Non-pigmented ciliary epithelial cell (primary cell): ENCODE measurements at regions not wholly inside any gene's neighbourhood (a gene's known extent, or its start where the extent isn't known, plus 50 kb on each side); places are given as distances from the start of the nearest gene placed in this dataset.
A peak's percentile ranks its signal among the peaks of the same experiment; 100 is the strongest.

Source experiments
- DNase-seq: peaks from one replicate; pipeline ENCODE4 v3.0.0-alpha.2; 2010; ENCODE audit warnings: low read depth

DNA sequence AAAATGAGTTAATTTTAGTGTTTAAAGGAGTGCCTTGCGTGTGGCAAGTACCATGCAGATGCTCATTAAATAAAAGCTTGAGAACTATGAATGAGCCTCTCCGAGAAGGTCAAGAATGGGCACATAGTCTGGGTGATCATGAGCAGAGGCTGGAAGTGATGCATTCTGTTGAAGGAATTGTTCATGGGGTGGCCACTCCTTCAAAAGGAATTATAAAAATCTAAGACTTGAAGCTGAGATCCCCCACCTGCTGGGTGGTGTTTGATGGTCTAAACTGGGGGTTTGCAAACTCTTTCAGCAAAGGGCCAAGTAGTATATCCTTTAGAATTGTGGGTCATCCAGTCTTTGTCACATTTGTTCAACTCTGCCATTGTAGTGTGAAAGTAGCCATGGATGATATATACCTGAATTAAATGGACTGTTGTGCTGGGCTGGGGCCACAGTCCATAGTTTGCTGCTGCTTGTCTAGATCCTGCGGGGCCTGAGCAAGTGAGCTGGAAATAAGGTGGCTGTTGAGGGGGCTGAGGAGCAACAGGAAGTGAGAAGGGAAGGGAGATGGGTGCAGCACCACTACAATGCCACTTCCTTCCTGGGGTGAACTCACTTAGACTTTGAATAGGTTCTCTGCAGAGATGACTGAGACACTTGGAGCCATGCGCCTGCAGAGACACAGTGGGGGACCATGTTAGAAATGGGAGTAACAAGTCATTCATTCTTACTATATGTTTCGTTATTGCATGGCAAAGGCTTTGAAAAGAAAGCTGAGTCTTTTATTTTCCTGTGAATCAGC is 179.0 kb downstream of the SNX19 start:
- DNase-seq, result no peak

DNA sequence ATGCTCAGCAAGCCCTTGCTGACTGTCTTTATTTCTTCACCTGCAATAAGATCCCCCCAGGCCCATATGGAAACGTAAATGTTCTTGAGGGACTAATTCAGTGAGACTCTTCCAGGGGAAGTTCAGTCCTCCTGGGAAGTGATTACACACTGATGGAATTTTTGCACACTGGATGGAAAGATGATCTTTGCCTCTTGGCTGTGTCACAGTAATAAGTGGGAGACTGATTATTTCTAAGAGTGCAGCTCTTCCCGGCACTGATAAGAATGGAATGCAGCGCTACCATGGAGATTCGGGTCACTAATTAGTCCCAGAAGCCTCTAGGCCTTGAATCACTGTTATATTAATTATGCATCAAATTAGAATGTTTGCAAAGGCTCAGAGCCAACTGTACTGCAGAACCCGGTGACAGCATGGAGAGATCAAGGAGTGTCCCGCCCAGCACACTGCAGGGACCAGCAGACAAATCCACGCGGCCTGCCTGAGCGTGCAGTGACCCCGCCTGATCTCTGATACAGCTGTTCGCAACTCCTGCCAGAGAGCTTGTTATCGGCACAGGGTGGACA is 178.3 kb downstream of the SNX19 start:
- DNase-seq, result peak; percentile 49

DNA sequence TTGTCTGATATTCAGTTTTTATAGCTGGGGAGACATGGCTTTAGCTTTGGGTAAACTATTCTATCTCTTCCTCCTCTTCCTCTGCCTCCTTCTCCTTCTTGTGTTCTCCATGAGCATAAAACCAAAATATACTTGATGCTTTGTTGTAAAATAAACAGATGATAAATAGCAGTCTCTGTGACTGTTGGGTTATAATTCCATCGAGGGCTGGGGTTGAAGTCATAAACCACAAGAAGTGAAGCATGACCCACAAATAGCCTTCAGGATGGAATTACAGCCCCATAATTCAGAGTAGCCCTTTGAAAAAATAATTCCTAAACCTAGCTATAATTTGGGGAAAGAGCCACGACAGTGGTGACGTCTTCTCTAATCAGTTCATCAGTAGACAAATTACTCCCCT is 177.7 kb downstream of the SNX19 start:
- no peak for DNase-seq

DNA sequence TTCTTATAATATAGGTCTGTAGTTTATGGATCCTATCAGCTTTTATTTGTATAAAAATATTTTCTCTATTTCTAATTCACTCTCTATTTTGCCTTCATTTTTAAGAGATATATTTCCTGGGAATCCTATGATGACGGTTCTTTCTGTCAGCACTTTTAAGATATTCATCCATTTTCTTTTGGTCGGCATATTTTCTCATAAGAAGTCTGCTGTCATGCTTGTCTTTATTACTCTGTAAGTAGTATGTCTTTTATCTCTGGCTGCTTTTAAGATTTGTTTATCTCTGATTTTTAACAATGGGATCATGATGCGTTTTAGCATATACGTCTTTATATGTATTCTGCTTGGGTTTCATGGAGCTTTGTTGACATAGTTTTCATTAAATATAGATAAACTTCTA is 175.5 kb downstream of the SNX19 start:
- DNase-seq, result no peak

DNA sequence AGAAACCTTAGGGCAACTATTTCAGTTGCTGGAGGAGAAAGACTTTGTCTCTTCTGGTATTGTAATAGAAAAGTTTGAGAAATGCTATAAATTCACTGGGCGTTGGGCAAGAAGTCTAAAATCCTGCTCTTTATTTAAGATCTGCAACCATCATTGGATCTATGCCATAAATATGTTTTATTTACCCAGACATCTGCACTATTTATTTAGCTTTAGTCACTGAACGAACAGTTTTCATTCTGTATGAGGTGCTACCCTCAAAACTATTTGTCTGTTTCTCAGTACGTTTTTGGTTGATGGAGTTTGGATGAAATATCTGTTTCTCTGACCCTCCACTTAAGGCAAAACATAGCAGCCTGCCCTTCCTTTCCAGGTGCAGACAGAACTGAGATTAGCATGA is 171.5 kb downstream of the SNX19 start:
- no peak for DNase-seq

DNA sequence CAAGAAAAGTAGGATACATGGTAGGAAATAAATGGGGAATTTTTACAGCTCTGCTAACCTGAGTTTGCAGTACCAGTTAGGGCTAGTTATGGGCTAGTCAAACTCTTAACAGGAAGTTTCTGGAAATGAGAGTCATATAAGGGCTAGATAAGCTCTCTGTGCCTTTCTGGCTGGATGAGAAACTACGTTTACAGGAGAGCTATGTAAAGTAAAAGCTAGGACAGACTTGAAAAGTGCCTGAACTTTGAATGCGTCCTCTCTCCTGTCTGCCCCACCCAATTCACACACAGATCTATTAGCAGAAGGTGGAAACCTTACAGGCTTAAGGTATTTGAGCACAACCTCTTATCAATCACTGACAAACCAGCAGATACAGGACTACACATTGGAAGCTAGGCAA is 167.1 kb downstream of the SNX19 start:
- no peak for DNase-seq

DNA sequence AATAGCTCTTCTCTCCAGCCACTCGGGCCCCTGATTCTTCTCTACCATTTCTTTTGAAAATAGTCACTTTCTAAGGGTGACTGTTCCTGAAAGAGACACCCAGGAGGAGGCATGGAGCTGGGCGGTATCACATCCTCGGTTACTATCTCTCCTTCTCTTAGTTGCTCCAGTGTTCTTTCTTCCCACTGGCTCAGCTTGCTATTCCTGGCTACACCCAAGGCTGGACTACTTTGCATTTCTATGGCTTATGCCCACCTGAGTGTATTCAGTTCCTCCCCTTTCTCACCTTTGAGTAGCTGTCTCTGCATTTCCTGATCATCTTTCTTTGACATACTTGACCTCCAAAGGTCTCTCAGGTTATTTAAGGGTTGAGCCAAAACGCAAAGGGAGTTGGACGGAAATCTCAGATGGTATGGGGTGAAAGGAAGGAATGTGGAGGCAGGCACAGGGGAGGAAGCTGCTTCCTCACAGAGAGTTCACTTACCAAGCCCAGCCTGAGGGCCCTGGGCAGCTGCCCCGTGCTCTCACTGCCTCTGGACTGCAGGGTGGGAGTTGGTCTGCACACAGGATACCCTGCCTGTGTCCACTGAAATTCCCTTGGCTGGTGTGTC is 155.7 kb downstream of the SNX19 start:
- no peak for DNase-seq

DNA sequence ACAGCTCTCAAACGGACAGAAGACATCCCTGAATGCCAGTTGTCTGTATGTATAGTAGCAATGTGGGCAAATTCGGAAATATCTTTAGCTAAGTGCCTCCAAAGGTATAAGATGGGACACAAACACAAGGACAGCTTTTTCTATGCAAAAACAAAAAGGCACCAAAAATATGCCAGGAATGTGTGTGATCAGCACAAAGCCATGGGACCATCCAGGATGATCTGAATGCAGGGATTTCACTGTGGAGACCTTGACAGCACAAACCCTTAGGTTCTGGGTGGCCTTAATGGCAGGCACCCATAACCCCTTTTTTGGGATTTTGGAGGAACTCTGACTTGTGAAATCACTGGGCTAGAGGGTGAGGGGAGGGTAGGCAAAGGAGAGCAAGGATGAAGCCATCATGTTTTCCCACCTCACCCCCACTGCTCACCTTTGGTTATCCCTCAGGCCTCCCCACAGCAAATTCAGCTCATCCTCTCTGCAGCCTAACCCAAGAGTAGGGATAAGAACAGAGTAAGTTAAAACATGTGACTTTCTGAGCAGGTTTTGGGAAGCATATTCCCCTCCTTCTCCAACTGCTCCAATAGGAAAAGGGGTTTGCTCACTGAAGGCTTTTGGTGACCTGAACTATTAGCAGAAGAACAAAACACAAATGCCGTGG is 154.6 kb downstream of the SNX19 start:
- no peak for DNase-seq

DNA sequence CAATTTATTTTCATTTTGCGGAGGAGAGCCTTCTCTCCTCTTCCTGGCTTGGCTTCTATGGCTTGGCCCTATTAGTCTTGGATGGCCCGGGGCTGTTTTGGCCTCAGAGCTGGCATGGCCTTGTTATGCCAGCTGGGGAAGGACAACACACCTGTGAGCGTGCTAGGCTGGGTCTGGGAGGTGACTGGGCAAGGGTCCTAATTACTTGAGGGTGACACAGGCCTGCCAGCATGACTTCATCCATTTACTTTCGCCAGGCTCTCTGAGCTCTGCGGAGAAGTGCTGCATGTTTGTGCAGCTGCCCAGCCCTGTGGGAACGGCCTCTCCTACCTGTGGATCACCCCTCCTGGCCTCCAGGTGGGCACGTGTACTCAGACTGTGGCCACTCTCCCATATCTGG is 153.6 kb downstream of the SNX19 start:
- DNase-seq, result no peak

DNA sequence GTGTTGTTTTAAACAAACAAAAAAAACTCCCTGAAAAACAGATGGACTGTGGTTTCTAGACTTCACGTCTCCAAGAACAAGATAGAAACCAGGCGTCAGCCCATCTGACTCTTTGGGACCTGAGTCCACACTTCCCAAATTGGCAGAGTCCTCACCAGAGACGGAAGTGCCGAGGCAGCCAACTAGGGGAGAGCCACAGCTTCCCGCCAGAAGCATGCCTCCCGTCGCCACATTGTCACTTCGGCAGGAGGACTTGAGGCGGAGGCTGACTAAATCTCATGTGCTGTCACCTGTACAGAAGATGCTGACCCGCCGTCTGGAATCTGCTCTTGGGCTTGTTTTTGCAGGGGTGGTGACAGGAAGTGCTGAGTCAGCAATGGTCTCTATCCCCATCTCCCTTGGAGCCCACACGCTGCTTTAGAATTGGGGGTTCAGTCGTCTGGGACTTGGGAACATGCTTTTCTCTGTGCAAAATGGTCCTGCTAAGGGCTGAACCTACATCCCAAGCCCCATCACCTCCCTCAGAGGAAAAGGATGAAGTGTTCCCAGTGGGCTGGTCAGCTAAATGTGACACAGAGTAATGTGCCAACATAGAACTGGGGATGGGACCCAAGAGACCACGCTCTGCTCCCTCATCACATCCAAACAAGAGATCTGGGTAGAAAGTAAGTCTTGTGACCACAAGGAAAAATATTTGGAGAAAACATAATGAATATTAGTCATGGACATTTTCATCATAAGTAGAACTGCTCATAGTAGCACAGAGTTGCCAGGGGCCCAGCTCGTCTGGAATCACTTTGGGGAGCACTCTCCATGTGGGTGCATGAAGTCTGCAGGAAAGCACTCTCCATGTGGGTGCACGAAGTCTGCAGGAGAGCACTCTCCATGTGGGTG is 152.9 kb downstream of the SNX19 start:
- no peak for DNase-seq

DNA sequence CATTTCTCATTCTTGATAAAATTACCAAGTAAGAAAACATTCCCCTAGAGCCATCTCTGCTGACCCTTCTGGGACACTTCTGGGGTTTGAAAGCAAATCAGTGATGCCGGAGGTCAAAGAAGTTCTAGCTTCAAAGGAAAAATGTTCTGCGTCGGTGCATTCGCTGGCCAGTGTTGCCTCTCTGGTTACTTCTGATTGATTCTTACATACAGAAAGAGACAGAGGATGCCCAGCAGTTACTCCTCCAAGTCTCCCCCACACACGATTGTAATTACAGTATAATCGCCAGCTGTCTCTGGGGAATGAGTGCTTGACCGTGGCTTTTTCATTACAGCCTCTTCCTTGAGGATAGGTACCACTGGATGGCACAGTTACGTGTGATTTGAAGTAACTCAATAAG is 150.9 kb downstream of the SNX19 start:
- DNase-seq, result no peak

DNA sequence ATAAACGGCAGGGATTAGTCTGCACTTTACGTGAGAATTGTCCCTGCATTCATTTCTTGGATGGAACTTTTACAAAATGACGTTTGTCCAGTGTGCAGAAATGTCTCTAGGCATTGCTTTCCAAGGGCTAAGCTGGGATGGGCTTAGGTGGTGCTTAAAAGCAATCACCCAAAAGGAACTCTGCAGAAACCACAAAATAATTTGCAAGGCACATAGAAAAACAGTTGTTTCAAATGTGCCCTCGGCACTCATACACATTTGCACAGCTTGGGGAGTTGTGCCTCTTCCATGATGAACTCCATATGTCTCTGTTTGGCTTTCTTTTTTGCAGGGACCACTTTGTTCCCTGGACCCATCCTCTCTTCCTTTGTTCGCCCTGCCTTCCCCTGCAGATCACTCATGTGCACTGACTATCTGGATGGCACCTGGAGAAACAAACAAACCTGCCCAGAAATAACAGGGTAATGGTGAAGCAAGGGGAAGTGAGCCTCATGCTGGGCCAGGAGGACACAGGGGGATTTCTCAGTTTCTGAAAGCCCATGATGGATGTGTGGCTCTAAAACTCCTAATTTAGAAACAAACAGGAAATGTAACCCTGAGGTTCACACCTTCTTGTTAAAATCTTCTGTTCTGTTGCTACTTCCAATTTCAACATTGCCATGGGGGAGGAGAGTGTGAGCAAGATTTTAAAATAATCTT is 150.2 kb downstream of the SNX19 start:
- no peak for DNase-seq

DNA sequence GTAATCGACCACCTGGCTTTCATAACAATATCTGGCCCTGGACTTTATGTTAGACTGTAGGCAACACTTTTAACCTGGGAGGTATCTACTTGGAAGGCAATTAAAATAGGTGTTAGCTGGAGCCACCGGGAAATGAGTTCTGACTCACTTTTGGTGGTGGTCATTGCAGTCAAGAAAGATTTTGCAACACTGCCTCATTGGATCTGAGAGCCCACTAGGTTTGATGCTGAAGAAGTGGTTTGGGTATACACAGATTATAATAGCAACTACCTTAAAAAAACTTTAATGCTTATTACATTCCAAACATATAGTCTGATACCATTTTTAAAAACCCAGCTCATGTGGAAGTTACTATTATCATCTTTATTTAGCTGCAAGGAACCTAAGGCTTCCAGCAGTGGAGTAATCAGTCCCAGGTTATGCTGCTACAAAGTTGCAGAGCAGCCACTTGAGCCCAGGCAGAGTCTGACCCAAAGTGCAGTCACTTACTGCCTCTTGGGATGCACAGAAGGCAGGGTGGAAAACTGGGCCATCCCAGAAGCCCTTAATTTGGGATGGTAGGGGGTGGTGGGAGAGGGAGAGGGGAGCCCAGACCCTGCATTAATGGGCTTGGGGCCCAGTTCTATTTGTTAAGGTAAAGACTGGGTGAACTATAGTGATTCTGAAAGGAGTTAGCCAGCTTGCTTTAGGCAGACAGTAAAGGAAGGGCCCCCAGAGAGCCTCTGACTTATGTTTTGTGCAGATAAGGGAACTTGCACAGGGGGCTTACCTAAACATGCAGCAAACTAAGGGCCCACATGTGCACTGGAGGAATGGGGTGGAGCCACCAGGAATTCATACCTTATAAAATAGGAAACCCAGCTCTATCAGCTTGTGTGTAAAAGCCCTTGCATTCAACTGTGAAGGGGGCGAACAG is 149.4 kb downstream of the SNX19 start:
- no peak for DNase-seq

DNA sequence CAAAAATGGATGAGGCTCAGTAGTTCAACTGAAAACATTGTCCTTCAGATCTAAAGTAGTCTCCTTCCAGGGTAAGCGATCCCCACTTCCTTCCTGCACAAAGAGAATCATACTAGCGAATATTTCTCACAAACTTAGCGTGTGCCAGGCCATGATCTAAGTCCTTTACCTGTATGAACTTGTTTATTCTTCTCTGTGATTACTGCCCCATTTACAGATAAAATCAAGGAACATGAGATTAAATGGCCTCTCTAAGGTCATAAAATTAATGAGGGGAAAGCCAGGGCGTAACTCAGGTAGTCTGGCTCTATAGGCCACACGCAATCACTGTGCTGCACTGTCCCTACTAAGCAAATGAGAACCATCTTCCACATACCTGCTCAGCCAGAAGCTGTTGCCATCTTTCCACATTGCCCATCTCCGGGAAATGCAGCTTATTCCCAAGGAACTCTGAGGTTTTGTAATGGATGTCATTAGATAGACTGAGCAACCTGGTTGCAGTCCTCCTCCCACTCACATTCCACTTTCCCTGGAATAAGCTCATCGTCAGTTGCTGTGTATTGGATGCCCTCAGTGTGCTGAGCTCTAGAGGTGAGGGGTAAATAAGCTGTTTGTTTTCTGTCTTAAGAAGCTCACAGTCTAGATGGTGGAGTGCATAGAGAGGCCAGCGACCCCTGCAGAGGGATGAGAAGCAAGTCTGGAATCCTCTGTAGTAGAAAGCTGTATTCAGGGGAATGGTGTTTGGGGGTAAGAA is 146.3 kb downstream of the SNX19 start:
- DNase-seq, result no peak

DNA sequence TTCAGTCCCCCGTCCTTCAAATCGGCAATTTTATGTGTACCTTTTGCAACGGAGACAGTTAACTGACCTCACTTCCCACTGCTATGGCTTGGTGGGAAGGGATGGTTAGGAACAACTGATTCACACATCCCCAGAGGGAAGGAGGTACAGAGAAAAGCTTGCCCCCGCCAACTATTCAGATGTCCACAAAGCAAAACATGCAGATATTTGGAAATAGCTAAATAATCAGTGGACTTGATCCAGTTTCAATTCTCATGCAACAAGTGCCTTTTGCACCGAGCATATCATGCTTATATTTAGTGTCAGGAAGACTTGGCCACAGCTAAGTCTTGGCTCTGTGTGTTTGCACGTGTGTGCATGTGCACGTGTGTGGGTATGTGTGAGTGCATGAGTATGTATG is 144.6 kb downstream of the SNX19 start:
- no peak for DNase-seq

DNA sequence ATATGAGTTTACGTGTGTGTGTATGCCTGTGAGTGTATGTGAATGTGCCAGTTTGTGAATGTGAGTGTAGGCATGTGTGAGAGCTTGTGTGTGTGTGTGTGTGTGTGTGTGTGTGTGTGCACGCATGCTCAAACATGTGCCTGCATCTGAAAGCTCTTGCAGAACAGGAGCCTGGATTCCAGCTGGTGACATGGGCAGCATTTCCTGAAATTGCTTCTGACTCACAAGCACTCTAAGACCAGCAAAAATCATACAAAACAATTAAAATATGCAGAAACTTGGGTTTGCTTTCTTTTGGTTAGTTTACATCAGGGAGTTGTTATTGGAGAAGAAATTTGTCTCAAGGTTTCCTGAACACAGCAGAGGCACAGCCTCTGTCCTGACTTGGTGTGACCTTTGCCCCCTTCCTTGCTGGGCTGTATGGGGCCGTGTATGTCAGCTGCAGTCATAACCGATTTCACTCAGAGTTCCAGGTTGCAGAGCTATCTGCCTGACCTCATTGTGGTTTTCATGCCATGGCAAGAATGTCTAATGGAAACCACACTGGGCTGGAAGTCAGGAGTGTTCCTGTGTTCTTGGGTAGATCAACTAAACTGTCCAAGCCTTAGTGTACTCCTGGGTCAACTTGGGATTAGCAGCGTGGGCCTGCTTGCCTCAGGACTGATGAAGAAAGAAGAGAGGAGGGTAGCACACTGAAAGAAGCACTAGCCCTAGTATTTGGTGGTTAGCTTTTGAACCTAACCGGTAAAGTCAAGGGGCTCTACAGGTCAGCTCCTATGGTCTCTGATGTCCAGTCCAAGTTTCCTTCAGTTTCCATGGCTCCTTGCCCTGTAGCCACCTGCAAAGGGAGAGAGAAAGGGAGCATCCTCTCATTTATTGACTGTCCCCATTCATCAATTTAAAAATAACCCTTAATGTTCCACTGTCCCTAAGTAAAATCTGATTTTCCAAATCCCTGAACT is 143.7 kb downstream of the SNX19 start:
- DNase-seq, result peak; percentile 97

DNA sequence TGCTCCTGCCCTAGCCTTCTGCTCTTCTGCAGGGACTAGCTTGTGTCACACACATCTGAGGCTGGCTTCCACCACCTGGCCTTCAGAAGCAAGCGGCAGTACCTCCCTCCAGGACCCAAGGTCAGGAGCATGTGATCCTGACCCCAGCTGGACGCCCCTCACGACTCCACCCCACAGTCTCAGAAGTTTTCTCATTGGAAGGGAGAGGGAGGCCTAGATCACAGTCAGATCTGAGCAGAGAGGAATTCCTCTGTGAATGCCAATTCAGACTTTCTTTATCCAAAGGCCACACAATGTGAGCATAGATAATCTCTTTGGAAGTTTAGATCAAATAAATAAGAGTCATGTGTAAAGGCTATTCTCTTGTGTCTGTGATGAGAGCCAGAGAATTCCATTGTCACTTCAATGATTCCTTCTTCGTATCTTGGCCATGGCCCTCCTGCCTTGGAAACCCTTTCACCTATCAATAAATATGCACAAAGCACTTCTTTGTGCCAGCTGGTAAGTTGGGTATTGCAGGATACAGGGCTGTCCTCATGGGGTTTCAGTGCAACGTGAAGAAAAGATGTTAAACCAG is 142.9 kb downstream of the SNX19 start:
- no peak for DNase-seq

DNA sequence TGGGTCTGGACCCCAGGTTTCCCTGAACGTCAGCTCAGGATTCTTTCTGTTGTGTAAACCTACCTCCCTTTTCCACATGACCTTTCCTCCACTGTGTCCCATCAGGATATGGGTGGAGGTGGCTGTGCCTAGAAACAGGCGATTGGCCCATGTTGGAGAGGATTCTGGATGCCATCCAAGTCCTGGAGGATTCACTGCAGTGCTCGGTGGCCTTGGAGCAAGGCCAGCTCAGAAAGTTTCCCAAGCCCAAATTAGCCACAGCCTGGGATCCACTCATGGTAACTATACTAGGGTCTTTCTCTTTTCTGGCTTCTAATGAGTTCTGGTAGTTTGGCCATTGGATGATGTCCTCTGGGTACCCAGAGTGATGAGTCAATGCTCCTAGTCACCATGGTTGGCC is 141.6 kb downstream of the SNX19 start:
- DNase-seq, result no peak
